Stimulated activated CD8-positive, alpha-beta memory T cell treated with anti-CD3 and anti-CD28 coated beads, Interleukin-4, amount 100 ng/mL, for 48 hours (primary cell): ENCODE measurements at regions not wholly inside any gene's neighbourhood (a gene's known extent, or its start where the extent isn't known, plus 50 kb on each side); places are given as distances from the start of the nearest gene placed in this dataset.
"Not testable (repeated sequence)": the region's sequence is repeated elsewhere in the genome, so short reads cannot be mapped to it uniquely, and the experiment has no call there.

Source experiments
- DNase-seq: peaks from one replicate; pipeline ENCODE4 v3.0.0-alpha.2; 2020

DNA sequence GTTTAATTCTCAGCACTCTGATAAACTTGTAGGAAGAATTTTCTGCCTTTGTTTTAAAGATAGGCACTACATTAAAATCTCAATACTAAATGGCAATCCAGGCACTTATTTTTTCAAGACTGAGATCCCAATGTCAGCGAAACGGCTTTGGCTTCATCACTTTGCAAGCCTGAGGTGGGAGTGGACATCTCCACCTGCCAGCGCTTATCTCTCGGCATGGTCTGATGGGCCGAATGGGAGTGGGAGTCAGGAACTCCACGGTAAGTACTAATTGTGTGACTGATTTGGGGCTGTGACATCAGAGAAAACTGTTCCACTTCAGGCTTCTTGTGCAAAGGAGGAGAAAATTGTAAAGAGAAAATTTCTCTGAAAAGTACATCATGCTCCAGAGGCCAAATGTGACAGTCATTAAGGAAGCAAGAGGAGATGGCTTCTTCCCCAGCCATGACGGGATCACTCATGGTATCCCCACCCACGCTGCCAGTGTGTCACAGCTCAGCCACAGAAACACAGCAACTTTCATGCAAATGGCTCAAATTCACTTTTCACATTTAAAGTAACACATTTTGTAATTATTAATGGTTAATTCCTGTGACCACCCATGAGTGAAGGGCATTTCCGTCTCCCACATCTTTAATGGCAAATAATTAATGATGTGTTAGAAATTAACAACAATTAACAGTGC is 385.5 kb upstream of the HNRNPA3 start:
- peak; percentile 81 for DNase-seq

- DNase-seq, result peak; percentile 36
Measured at GRCh38 chr2:176830362-176830761, 382.2 kb upstream of the HNRNPA3 start.

DNA sequence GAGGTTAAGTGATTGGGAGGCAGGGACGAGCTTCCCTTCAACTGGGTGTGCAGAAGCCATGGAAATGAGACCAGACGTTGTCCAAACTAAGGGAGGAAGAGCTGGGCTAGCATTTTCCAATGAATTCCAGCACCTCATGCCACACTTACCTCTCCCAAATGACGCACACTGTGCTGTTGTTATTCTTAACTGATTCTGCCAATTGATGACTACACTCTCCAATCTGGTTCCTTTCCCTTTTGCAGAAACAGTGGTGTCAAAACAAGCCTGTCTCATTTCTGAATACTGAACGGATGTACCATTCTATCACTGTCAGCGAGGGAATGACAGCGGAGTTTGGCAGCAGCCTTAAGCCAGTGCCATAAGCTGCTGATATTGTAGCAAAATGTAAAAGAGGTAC is 380.5 kb upstream of the HNRNPA3 start:
- no peak for DNase-seq

DNA sequence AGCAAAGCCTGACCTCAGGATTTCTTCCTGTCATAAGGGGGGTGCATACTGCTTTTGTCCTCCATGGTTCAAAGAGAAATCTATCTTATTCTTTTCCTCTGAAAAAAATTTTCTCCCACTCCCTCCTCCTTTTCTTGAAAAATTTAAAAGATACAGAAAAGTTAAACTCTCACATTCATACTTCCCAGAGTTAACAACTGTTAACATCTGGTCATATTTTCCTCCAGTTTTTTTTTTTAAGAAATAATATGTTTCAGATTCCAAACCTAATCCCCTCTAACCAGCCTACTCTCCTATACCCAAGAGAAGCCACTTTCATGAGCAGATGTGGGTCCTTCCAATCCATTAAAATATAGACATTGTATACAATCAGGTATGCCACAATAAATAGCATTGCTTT is 378.9 kb upstream of the HNRNPA3 start:
- no peak for DNase-seq

- DNase-seq, result no peak
Measured at GRCh38 chr2:176834226-176834625, 378.4 kb upstream of the HNRNPA3 start.

DNA sequence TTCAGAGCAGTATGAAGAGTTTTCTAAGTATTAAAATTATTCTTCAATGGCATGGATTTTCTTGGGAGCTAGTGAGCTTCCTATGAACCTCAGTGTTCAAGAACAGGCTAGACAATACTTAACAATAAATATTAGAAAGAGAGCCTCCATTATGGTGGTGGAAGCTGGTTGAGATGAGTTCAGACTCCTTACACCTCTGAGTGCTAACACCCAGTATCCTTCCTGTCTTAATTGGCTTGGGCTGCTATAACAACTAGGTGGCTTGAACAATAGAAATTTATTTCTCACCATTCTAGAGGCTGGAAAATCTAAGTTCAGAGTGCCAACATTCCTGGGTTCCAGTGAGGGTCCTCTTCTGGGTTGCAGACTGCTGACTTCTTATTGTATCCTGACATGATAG is 369.4 kb upstream of the HNRNPA3 start:
- DNase-seq, result no peak

GRCh38 chr2:176844461-176844860 is 368.1 kb upstream of the HNRNPA3 start:
- no peak for DNase-seq

- DNase-seq, result no peak
Measured at GRCh38 chr2:176845718-176846117, 366.9 kb upstream of the HNRNPA3 start.

- DNase-seq, result no peak
Measured at GRCh38 chr2:176847575-176847974, 365.0 kb upstream of the HNRNPA3 start.

DNA sequence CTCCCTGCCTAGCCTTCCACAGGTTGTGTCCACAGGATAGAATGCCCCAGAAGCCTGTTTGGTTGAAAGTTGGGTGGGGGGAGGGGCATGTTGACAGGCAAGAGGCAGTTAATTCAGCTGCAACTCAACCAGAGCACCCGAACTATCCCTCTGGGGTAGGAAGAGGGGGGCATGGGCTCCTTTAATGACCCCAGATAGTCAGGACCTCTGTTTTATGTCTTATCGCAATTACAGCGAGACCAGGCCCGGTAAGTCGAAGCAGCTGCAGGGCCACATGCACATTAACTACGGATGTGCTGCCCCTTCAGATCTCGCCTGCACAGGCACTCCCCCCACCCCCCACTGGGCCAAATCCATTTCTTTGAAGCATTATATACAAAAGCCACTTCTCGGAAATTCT is 363.8 kb upstream of the HNRNPA3 start:
- DNase-seq, result no peak

DNA sequence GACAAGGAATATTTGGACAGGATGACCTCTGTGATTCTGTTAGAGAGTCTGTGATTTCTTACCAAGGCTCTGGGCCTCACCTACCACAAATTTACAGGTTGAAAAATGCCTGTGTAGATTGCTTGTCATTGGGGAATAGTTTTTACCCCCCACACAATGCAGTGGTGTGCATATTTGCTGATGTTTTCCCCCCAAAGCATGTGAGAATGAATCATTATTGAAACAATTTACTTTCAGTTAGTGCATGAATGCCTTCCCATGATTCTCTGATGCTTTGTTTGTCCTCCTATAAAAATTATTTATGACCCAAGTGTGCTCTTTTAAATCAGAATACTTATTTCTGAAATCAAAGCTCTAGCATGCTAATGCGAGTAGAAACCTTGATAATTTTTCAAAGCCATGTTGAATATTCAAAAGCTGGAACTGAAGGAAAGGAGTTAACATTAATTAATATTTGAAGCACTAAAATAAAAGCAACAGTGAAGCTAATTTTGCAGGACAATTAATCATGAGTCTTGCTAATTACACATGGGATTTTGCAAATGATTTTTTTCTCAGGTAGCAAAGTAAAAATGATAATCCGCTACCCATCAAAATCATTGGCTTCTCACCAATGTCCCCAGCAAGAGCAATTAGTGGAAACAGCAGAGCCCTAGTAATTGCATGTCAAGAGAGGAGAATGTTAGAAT is 361.2 kb upstream of the HNRNPA3 start:
- no peak for DNase-seq

- no peak for DNase-seq
Measured at GRCh38 chr2:176851889-176852483, 360.6 kb upstream of the HNRNPA3 start.

GRCh38 chr2:176852667-176853066 is 359.9 kb upstream of the HNRNPA3 start:
- DNase-seq, result peak; percentile 29

GRCh38 chr2:176854062-176854461 is 358.5 kb upstream of the HNRNPA3 start:
- no peak for DNase-seq

GRCh38 chr2:176854878-176855277 is 357.7 kb upstream of the HNRNPA3 start:
- DNase-seq, result no peak

- DNase-seq, result no peak
Measured at GRCh38 chr2:176856683-176857082, 355.9 kb upstream of the HNRNPA3 start.

DNA sequence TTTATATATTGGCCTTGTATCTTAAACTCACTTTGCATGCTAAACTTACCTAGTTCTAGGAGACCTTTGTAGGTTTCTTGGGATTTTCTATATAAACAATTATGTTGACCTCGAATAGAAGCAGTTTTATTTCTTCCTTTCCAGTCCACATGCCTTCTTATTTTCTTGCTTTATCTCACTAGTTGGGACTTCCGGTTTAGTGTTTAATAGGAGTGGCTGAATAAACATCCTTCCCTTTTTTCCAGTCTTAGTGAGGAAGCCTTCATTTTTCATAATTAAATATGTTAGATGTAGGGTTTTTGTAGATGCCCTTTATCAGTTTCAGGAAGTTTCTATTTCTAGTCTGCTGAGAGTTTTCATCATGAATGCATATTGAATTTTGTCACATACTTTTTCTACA is 347.3 kb upstream of the HNRNPA3 start:
- no peak for DNase-seq

- no peak for DNase-seq
Measured at GRCh38 chr2:176872406-176872805, 340.2 kb upstream of the HNRNPA3 start.

DNA sequence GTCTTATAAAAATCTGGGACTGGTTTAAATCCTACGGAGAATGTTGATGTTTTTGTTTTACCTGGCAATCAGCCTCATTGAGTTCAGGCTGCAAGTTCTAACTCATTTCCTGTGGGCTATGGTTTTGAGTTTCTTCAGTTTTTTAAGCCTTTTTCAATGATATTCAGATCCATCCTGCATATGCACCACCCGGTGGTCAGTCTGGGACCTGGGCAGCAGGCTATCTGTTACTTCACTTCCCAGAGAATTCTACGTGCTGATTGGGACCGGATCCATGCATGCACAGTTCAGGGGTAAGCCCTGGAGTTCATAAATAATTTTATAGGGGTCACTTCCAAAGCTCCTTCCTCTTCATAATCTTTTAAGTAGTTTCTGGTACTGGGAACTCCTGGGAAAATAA is 339.2 kb upstream of the HNRNPA3 start:
- no peak for DNase-seq

- no peak for DNase-seq
Measured at GRCh38 chr2:176876493-176877103, 336.0 kb upstream of the HNRNPA3 start.

- no peak for DNase-seq
Measured at GRCh38 chr2:176879426-176879995, 333.1 kb upstream of the HNRNPA3 start.

DNA sequence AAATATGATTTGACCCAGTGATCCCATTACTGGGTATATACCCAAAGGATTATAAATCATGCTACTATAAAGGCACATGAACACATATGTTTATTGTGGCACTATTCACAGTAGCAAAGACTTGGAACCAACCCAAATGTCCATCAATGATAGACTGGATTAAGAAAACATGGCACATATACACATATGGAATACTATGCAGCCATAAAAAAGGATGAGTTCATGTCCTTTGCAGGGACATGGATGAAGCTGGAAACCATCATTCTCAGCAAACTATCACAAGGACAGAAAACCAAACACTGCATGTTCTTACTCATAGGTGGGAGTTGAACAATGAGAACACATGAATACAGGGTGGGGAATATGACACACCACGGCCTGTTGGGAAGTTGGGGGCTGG is 330.5 kb upstream of the HNRNPA3 start:
- not testable (repeated sequence) for DNase-seq

GRCh38 chr2:176885001-176885643 is 327.5 kb upstream of the HNRNPA3 start:
- no peak for DNase-seq
